Lower lobe of right lung (tissue), 2 donors: ENCODE measurements at regions not wholly inside any gene's neighbourhood (a gene's known extent, or its start where the extent isn't known, plus 50 kb on each side); places are given as distances from the start of the nearest gene placed in this dataset.

Source experiments
- ATAC-seq, 2 donors: fragments of 200-7000 bp; cut with Tn5 transposase; one replicate each; pipeline ENCODE4 v1.9.1; 2020 to 2022; ENCODE audit warnings: mild to moderate bottlenecking in 2 of 2, moderate library complexity in 2 of 2
- DNase-seq: peaks from one replicate; pipeline ENCODE4 v3.0.0-alpha.2; 2020
- H3K27ac ChIP-seq: fragments of 200-600 bp; one replicate; pipeline ENCODE4 v1.8.0; 2022
- H3K27me3 ChIP-seq: fragments of 200-600 bp; one replicate; pipeline ENCODE4 v1.8.0; 2022; ENCODE audit warnings: low read depth
- H3K36me3 ChIP-seq: fragments of 200-600 bp; one replicate; pipeline ENCODE4 v1.8.0; 2022; ENCODE audit warnings: mild to moderate bottlenecking
- H3K4me1 ChIP-seq: fragments of 200-600 bp; one replicate; pipeline ENCODE4 v1.8.0; 2022
- H3K4me3 ChIP-seq: fragments of 200-600 bp; one replicate; pipeline ENCODE4 v1.8.0; 2022; ENCODE audit warnings: mild to moderate bottlenecking
- H3K9me3 ChIP-seq: fragments of 200-600 bp; one replicate; pipeline ENCODE4 v1.8.0; 2022
- CTCF ChIP-seq: fragments of 200-600 bp; IDR thresholded peaks from one replicate; pipeline ENCODE4 v1.8.0; 2022; ENCODE audit warnings: antibody characterized with exemption, mild to moderate bottlenecking
- intact Hi-C: fragments of 100-400 bp; cut with DNase I; formaldehyde crosslinking; loops from one replicate; pipeline ENCODE4 v1.11.0; 2022
- donor health status: DM: no; HTN: yes; CAD: no; lungs with severe emphysema.

- Histone ChIP-seq H3K4me3 (no peak overlapping the region), H3K27ac (no peak overlapping the region), H3K9me3 (no peaks in the 10 kb centered on the region), H3K36me3 (no peaks in the 10 kb centered on the region), H3K4me1 (no peaks in the 10 kb centered on the region), H3K27me3 (no peaks in the 10 kb centered on the region)
- DNase-seq = no peak
- no peak for ATAC-seq
- TF ChIP-seq CTCF = no peak
- intact Hi-C loops = no loop called here
These were observed 464.0 kb upstream of the FAM241A start for GRCh38 chr4:111681270-111681669.

GRCh38 chr4:111681751-111682150 is 463.5 kb upstream of the FAM241A start:
- Histone ChIP-seq H3K27me3 (no peaks in the 10 kb centered on the region), H3K27ac (no peak overlapping the region), H3K4me3 (no peak overlapping the region), H3K4me1 (no peaks in the 10 kb centered on the region), H3K9me3 (no peaks in the 10 kb centered on the region), H3K36me3 (no peaks in the 10 kb centered on the region)
- DNase-seq (no peak), ATAC-seq (no peak)
- intact Hi-C loops = no loop called here
- TF ChIP-seq CTCF = no peak

GRCh38 chr4:111685205-111685604 is 460.0 kb upstream of the FAM241A start:
- no peaks in the 10 kb centered on the region for H3K27me3 ChIP-seq
- H3K9me3 ChIP-seq = no peaks in the 10 kb centered on the region
- H3K27ac ChIP-seq = no peak overlapping the region
- DNase-seq (no peak), ATAC-seq (no peak)
- no peaks in the 10 kb centered on the region for H3K36me3 ChIP-seq
- no peaks in the 10 kb centered on the region for H3K4me1 ChIP-seq
- TF ChIP-seq CTCF = no peak
- H3K4me3 ChIP-seq = no peak overlapping the region
- intact Hi-C loops = no loop called here

- Histone ChIP-seq H3K27ac (no peak overlapping the region), H3K4me3 (no peak overlapping the region), H3K27me3 (no peaks in the 10 kb centered on the region), H3K36me3 (no peaks in the 10 kb centered on the region), H3K9me3 (no peaks in the 10 kb centered on the region), H3K4me1 (no peaks in the 10 kb centered on the region)
- no peak for TF ChIP-seq CTCF
- DNase-seq (no peak), ATAC-seq (peak; percentile 74 to 89)
- intact Hi-C loops = no loop called here
These were observed 456.0 kb upstream of the FAM241A start for GRCh38 chr4:111689214-111689613.

GRCh38 chr4:111689731-111690130 is 455.5 kb upstream of the FAM241A start:
- Histone ChIP-seq H3K9me3 (no peaks in the 10 kb centered on the region), H3K4me1 (no peaks in the 10 kb centered on the region), H3K27me3 (no peaks in the 10 kb centered on the region), H3K4me3 (no peak overlapping the region), H3K27ac (no peak overlapping the region), H3K36me3 (no peaks in the 10 kb centered on the region)
- intact Hi-C loops = no loop called here
- DNase-seq = no peak
- ATAC-seq = no peak
- TF ChIP-seq CTCF = no peak

DNA sequence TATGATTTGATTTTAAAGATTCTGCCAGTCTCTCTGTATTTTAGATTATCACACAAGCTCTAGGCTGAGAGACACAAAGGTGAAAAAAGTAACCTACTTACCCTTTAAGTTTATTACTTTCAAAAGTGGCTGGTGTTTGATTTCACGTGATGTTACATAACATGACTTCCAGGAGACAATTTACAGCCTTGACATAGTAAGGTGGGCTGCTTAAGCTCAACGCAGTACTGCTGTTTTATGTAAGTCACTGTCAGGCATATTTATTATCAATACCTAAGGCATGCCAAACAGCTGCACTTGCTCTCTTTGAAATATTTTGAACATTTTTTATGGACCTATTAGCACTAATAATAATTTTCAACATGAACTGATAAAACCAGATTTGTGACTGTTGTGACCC is 451.5 kb upstream of the FAM241A start:
- intact Hi-C loops = no loop called here
- Histone ChIP-seq H3K27me3 (no peaks in the 10 kb centered on the region), H3K36me3 (no peaks in the 10 kb centered on the region), H3K4me1 (no peaks in the 10 kb centered on the region), H3K9me3 (no peaks in the 10 kb centered on the region), H3K27ac (no peak overlapping the region), H3K4me3 (no peak overlapping the region)
- DNase-seq (no peak), ATAC-seq (no peak)
- TF ChIP-seq CTCF = no peak
